Neutrophil (primary cell): ENCODE measurements at regions not wholly inside any gene's neighbourhood (a gene's known extent, or its start where the extent isn't known, plus 50 kb on each side); places are given as distances from the start of the nearest gene placed in this dataset.

Experiments used
- H3K27ac ChIP-seq: fragments of 200-600 bp; sonication (generic); 2 replicates; pipeline ENCODE4 v1.5.1; 2016; ENCODE audit warnings: mild to moderate bottlenecking, moderate library complexity
- H3K27me3 ChIP-seq: fragments of 200-600 bp; sonication (generic); 2 replicates; pipeline ENCODE4 v1.6.0; 2016; ENCODE audit warnings: mild to moderate bottlenecking
- H3K36me3 ChIP-seq: fragments of 200-600 bp; sonication (generic); 2 replicates; pipeline ENCODE4 v1.5.1; 2017
- H3K4me1 ChIP-seq, 2 experiments: fragments of 200-600 bp in 1 of 2; sonication (generic) in 1 of 2; 1 replicate in 1 of 2; 2 replicates in 1 of 2; pipeline versions ENCODE4 v1.5.1 to v1.6.1; 2013 to 2016; ENCODE audit warnings: low read depth in 1 of 2, low read length in 1 of 2, mild to moderate bottlenecking in 1 of 2, moderate library complexity in 1 of 2; ENCODE audit not compliant: control insufficient read depth in 1 of 2, insufficient read depth in 1 of 2
- H3K4me3 ChIP-seq, 2 experiments: fragments of 200-600 bp in 1 of 2; sonication (generic) in 1 of 2; 1 replicate in 1 of 2; 2 replicates in 1 of 2; pipeline ENCODE4 v1.5.1; 2013 to 2016; ENCODE audit warnings: low read depth in 1 of 2, low read length in 1 of 2, mild to moderate bottlenecking in 1 of 2, moderate library complexity in 1 of 2
- H3K9me3 ChIP-seq: fragments of 200-600 bp; sonication (generic); 2 replicates; pipeline ENCODE4 v1.5.1; 2016
- CTCF ChIP-seq: fragments of 200-600 bp; sonication (generic); IDR thresholded peaks from 2 replicates; pipeline ENCODE4 v1.5.1; 2016; ENCODE audit warnings: antibody characterized with exemption

- peaks cover 0 to 4% of the 10 kb centered on the region in 2 experiments for H3K4me1 ChIP-seq
- H3K27me3 ChIP-seq = no peaks in the 10 kb centered on the region
- no peak overlapping the region for H3K27ac ChIP-seq
- no peaks in the 10 kb centered on the region for H3K9me3 ChIP-seq
- no peak for TF ChIP-seq CTCF
- H3K4me3 ChIP-seq = no peak overlapping the region
- peaks cover 15% of the 10 kb centered on the region for H3K36me3 ChIP-seq
Measured at GRCh38 chr14:100386121-100386520, 63.0 kb downstream of the SLC25A47 start.

- Histone ChIP-seq H3K27me3 (no peaks in the 10 kb centered on the region), H3K4me1 (peaks cover 0 to 6% of the 10 kb centered on the region in 2 experiments), H3K9me3 (no peaks in the 10 kb centered on the region), H3K4me3 (no peak overlapping the region), H3K36me3 (peaks cover 8% of the 10 kb centered on the region), H3K27ac (no peak overlapping the region)
- no peak for TF ChIP-seq CTCF
Measured at GRCh38 chr14:100386846-100387245, 63.7 kb downstream of the SLC25A47 start.

GRCh38 chr14:100387450-100387849, 64.3 kb downstream of the SLC25A47 start:
- H3K27me3 ChIP-seq = no peaks in the 10 kb centered on the region
- peaks cover 2 to 12% of the 10 kb centered on the region in 2 experiments for H3K4me1 ChIP-seq
- peaks cover 3% of the 10 kb centered on the region for H3K36me3 ChIP-seq
- no peak overlapping the region for H3K27ac ChIP-seq
- H3K4me3 ChIP-seq = no peak overlapping the region
- TF ChIP-seq CTCF = no peak
- no peaks in the 10 kb centered on the region for H3K9me3 ChIP-seq

- no peaks in the 10 kb centered on the region for H3K36me3 ChIP-seq
- H3K27ac ChIP-seq = no peak overlapping the region
- H3K9me3 ChIP-seq = no peaks in the 10 kb centered on the region
- H3K4me3 ChIP-seq = no peak overlapping the region
- TF ChIP-seq CTCF = no peak
- peaks cover 5 to 19% of the 10 kb centered on the region in 2 experiments for H3K4me1 ChIP-seq
- no peaks in the 10 kb centered on the region for H3K27me3 ChIP-seq
Measured at GRCh38 chr14:100388103-100389054, 65.2 kb downstream of the SLC25A47 start.

GRCh38 chr14:100389497-100390104, 66.5 kb downstream of the SLC25A47 start:
- Histone ChIP-seq H3K4me1 (peaks cover 5 to 15% of the 10 kb centered on the region in 2 experiments), H3K9me3 (no peaks in the 10 kb centered on the region), H3K27me3 (no peaks in the 10 kb centered on the region), H3K27ac (no peak overlapping the region), H3K4me3 (no peak overlapping the region), H3K36me3 (no peaks in the 10 kb centered on the region)
- TF ChIP-seq CTCF = no peak
